Activated B cell treated with CpG ODN at 0.5 μM for 24 hours (primary cell): ENCODE measurements at regions not wholly inside any gene's neighbourhood (a gene's known extent, or its start where the extent isn't known, plus 50 kb on each side); places are given as distances from the start of the nearest gene placed in this dataset.

Experiments used
- ATAC-seq: fragments of 200-7000 bp; cut with Tn5 transposase; one replicate; pipeline ENCODE4 v1.10.0; 2021; ENCODE audit warnings: low read depth, mild to moderate bottlenecking, moderate library complexity
- CTCF ChIA-PET: fragments of 350-600 bp; sonication (Branson Sonifier 250); formaldehyde crosslinking; loops from one replicate; lab custom pipeline; 2021; ENCODE audit warnings: antibody characterized with exemption; lab: Charles Lee
- POLR2A ChIA-PET: fragments of 350-600 bp; sonication (Branson Sonifier 250); formaldehyde crosslinking; loops from one replicate; lab custom pipeline; 2021; ENCODE audit warnings: antibody characterized with exemption; lab: Charles Lee
- DNase-seq: peaks from one replicate; pipeline ENCODE4 v3.0.0; 2022
- H3K27ac Mint-ChIP-seq: one replicate; pipeline ENCODE4 v1.8.0; 2020; ENCODE audit warnings: mixed read lengths
- H3K27me3 Mint-ChIP-seq: one replicate; pipeline ENCODE4 v1.8.0; 2021; ENCODE audit warnings: mixed read lengths
- H3K36me3 Mint-ChIP-seq: one replicate; pipeline ENCODE4 v1.8.0; 2021; ENCODE audit warnings: low read depth, mixed read lengths
- H3K4me1 Mint-ChIP-seq: one replicate; pipeline ENCODE4 v1.8.0; 2021; ENCODE audit warnings: mixed read lengths
- H3K4me3 Mint-ChIP-seq: one replicate; pipeline ENCODE4 v1.8.0; 2020; ENCODE audit warnings: mild to moderate bottlenecking, mixed read lengths
- H3K9me3 Mint-ChIP-seq: one replicate; pipeline ENCODE4 v1.8.0; 2020; ENCODE audit warnings: mixed read lengths
- intact Hi-C: fragments of 100-400 bp; cut with micrococcal nuclease; formaldehyde crosslinking; loops from one replicate; pipeline ENCODE4 v1.15.1; 2024
- TF ChIP-seq, protein P1 (sequence below): fragments of 200-600 bp; IDR thresholded peaks from one replicate; pipeline ENCODE4 v1.8.0; 2022; ENCODE audit warnings: antibody characterized with exemption, mild to moderate bottlenecking

DNA sequence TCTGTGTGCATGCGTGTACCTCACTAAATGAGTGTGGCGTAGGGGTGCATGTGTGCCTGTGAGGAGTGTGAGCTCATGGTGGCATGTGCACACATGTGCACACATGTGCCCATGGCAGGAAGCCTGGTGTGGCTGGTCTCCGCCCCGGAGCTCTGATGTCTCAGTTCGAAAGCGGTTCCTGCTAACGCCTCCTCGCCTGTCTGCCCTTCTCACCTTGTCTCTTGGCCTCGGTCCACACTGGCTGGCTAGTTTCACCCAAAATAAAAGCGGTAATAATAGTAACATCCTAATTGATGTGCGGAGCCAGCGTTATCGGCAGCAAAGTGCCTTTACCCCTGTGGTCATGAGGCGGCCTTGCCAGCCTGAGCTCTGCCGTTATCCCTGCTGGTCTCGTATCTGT, 1190.4 kb downstream of the BRD1 start:
- Mint-ChIP-seq H3K9me3 (no peaks in the 10 kb centered on the region), H3K27ac (no peak overlapping the region), H3K36me3 (no peaks in the 10 kb centered on the region), H3K4me3 (no peak overlapping the region), H3K4me1 (peaks cover 10% of the 10 kb centered on the region), H3K27me3 (no peaks in the 10 kb centered on the region)
- ATAC-seq: no peak
- intact Hi-C loops: no loop called here
- no peak for DNase-seq
- TF ChIP-seq, protein P1, sequence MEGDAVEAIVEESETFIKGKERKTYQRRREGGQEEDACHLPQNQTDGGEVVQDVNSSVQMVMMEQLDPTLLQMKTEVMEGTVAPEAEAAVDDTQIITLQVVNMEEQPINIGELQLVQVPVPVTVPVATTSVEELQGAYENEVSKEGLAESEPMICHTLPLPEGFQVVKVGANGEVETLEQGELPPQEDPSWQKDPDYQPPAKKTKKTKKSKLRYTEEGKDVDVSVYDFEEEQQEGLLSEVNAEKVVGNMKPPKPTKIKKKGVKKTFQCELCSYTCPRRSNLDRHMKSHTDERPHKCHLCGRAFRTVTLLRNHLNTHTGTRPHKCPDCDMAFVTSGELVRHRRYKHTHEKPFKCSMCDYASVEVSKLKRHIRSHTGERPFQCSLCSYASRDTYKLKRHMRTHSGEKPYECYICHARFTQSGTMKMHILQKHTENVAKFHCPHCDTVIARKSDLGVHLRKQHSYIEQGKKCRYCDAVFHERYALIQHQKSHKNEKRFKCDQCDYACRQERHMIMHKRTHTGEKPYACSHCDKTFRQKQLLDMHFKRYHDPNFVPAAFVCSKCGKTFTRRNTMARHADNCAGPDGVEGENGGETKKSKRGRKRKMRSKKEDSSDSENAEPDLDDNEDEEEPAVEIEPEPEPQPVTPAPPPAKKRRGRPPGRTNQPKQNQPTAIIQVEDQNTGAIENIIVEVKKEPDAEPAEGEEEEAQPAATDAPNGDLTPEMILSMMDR: no peak
- ChIA-PET CTCF (no interaction called here), POLR2A (no interaction called here)

DNA sequence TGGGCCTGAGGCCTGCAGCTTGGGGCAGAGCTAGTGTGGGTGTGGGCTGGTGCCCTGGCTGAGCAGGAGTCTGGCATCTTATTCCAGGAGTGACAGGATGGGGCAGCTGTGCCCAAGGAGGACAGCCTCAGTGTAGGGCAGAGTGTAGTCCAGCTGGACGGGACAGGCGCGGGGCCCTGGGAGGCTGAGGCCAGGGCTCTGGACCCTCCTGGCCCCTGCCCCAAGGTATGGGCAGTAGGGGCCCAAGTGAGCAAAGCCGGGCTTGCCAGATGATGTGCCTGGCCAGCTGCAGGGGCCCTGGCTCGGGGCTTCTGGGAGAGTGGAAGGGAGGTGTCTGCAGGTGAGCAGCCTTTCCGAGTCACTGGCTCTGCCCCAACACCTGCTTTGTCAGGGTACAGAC, 1190.9 kb downstream of the BRD1 start:
- DNase-seq (no peak), ATAC-seq (no peak)
- ChIA-PET POLR2A (no interaction called here), CTCF (no interaction called here)
- no peaks in the 10 kb centered on the region for H3K9me3 Mint-ChIP-seq
- H3K4me1 Mint-ChIP-seq: peaks cover 10% of the 10 kb centered on the region
- TF ChIP-seq, protein P1: no peak
- no peak overlapping the region for H3K4me3 Mint-ChIP-seq
- no peaks in the 10 kb centered on the region for H3K27me3 Mint-ChIP-seq
- intact Hi-C loops: no loop called here
- H3K36me3 Mint-ChIP-seq: no peaks in the 10 kb centered on the region
- H3K27ac Mint-ChIP-seq: no peak overlapping the region

DNA sequence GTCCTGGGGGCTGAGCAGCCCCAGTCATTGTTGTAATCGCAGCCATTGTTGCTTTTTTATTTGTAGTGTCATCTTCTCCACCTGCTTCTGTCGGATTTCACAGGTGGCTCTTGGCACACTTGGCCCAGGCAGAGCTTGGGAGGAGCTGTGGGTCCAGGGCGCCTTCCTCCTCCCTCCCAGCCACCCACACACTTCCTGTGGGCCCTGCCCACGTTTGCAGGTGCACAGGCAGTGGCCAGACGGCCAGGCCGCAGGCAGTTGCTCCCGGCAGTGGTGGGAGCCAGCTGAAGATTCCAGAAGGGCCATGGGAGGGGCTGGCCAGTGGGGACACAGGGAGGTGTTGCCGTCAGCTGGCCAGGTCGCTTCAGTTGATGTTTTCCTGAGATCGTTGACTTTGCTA, 1191.9 kb downstream of the BRD1 start:
- H3K27ac Mint-ChIP-seq: no peak overlapping the region
- no peaks in the 10 kb centered on the region for H3K27me3 Mint-ChIP-seq
- intact Hi-C loops: no loop called here
- H3K4me3 Mint-ChIP-seq: no peak overlapping the region
- ATAC-seq (no peak), DNase-seq (no peak)
- CTCF ChIA-PET: no interaction called here
- peaks cover 10% of the 10 kb centered on the region for H3K4me1 Mint-ChIP-seq
- POLR2A ChIA-PET: no interaction called here
- no peaks in the 10 kb centered on the region for H3K36me3 Mint-ChIP-seq
- H3K9me3 Mint-ChIP-seq: no peaks in the 10 kb centered on the region
- TF ChIP-seq, protein P1: no peak

DNA sequence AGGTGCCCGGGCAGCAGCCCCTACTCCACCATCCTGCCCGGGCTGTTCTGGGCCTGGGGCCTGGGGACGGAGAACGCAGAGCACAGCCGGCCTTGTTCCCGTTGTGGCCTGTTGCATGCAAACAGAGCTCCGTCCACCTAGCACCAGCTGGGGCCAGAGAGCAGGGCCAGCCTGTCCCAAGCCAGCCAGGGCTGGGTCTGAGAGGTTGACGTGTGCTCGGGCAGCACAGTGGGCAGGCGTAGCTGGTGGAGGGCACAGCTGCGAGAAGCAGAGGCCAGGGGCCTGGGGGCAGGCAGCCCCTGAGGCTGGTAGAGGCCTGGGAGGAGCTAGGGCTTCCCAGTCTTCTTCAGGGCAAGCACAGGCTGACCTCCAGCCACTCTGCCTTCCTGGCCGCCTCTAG, 1192.6 kb downstream of the BRD1 start:
- Mint-ChIP-seq H3K4me1 (peaks cover 10% of the 10 kb centered on the region), H3K27ac (no peak overlapping the region), H3K4me3 (no peak overlapping the region), H3K27me3 (no peaks in the 10 kb centered on the region), H3K9me3 (no peaks in the 10 kb centered on the region), H3K36me3 (no peaks in the 10 kb centered on the region)
- ATAC-seq (no peak), DNase-seq (no peak)
- POLR2A ChIA-PET: no interaction called here
- CTCF ChIA-PET: no interaction called here
- intact Hi-C loops: no loop called here
- TF ChIP-seq, protein P1: no peak

DNA sequence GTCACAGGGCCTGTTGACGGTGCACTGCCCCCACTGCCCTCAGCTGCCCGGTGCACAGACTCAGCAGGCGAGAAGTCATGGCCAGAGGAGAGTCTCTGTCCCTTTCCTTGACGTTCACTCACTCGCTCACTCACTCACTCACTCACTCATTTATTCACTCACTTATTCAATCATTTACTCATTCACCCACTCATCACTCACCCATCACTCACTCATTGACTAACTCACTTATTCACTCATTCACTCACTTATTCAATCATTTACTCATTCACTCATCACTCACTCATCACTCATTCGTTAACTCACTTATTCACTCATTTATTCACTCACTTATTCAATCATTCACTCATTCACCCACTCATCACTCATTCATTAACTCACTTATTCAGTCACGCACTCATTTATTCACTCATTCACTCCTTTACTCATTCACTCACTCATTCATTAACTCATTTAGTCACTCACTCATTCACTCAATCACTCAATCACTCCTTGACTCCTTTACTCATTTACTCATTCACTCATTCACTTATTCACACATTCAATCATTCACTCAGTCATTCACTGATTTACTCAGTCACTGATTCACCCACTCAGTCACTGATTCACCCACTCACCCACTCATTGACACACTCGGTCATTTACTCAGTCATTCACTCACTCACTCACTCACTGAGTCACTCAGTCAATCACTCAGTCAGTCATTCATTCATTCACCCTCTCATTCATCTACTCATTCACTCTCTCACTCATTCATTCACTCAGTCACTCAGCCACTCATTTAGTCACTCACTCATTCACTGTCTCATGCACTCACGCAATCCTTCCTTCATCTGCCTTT, 1193.5 kb downstream of the BRD1 start:
- ATAC-seq: no peak
- ChIA-PET POLR2A (no interaction called here), CTCF (no interaction called here)
- H3K4me1 Mint-ChIP-seq: peaks cover 10% of the 10 kb centered on the region
- TF ChIP-seq, protein P1: no peak
- H3K27ac Mint-ChIP-seq: no peak overlapping the region
- no peak overlapping the region for H3K4me3 Mint-ChIP-seq
- no peaks in the 10 kb centered on the region for H3K27me3 Mint-ChIP-seq
- no peak for DNase-seq
- no peaks in the 10 kb centered on the region for H3K36me3 Mint-ChIP-seq
- intact Hi-C loops: no loop called here
- H3K9me3 Mint-ChIP-seq: no peaks in the 10 kb centered on the region
